Fibroblast of skin of left quadriceps (primary cell): ENCODE measurements at regions not wholly inside any gene's neighbourhood (a gene's known extent, or its start where the extent isn't known, plus 50 kb on each side); places are given as distances from the start of the nearest gene placed in this dataset.

Experiments
- DNase-seq, 2 experiments: peaks; one replicate each; pipeline ENCODE4 v3.0.0-alpha.2; 2013; ENCODE audit warnings: low read depth in 2 of 2

DNA sequence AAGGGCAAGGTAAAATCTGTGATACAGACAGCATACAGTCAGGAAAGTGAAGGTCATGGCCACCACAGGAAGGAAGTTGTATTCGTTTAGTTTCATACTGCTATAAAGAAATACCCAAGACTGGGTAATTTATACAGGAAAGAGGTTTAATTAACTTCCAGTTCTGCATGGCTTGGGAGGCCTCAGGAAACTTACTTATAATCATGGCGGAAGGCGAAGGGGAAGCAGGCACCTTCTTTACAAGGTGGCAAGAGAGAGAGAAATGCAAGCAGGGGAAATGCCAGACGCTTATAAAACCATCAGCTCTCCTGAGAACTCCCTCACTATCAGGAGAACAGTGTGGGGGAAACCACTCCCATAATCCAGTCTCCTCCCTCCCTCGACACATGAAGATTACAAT is 353.7 kb upstream of the SEMA6D start:
- DNase-seq: no peak

DNA sequence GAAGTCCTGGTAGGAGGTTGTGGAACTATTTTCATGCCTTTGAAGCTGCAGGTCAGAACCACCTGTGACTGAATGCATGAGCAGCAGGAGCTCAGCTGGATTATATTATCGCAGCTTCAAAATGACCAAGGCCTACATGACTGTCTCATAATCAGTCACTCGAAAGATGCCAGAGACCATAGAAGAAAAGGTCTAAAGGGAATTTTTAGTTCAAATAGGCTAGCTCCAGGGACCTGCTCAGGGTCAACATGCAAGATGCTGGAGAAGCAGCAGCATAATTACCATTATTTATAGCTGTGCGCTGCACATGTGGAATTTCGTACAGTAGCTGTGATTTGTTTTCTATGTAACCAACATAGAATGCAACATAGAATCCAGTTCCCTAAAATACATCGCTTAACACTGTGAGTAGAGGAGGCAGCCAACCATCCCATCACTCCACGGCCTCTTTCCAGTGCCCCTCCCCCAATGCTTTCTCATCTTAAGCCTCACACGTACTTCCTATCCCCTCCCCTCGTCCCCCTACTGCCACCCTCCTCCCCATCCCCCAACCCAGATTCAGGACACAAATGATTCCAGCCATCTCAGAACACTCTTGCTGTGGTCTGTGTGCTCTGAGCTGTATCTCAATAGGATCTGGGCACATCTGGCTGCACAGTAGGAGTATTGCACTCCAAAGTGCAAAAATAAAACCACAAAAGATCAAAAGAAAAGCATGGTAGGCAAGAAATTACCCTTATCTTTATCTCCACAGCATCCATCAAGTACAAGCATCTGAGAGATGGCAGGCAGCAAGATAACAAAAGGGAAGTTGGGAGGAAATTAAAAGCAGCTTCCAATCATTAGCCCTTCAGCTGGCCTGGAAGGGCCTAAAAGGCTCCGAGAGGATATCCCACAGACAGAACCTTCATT is 352.8 kb upstream of the SEMA6D start:
- no peak for DNase-seq

DNA sequence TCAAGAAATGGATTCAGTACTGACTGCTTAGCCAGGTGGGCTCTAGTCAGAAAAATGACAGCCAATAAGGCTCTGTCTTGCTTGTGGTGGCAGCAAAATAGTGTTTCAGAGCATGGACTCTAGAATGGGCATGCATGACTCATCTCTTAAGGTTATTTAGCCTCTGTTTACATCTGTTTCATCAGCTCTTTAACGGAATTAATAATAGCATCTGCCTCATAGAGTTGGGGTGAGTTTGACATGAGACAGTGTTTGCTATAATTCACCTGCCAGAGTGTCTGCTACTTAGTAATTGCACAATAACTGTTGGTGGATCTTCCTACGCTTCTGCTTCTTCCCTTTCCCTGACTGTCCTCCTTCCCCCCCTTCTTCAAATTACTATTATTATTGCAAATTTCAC is 350.4 kb upstream of the SEMA6D start:
- DNase-seq: no peak

DNA sequence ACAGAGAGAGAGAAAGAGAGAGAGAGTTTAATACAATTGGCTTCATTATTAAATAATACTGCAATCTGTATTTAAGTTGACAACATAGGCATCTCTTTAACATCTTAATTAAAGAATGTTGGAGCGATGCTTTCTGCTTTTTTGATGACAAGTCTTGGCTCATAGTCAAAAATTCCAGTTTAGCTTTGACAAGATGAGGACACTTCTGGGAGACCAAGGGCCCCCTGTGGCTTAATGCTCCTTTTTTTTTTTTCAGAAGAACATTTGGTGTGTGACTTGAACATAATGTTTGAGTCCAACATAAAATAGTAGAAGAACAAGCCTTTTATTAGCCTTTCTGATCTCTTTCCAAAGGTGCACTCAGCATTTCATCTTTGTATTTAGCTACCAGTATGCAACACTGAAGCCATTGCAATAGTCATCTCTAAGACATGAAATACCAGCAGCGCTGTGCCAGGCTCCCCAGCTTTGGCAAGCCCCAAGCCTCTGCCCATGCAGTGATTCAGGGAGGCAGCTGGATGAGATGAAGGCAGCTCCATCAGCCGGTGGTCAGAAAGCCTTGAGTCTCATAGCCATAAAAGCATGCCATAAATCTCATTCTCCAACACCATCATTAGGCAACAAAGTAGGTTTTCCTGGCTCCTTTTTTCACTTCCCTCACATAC is 349.4 kb upstream of the SEMA6D start:
- no peak for DNase-seq

DNA sequence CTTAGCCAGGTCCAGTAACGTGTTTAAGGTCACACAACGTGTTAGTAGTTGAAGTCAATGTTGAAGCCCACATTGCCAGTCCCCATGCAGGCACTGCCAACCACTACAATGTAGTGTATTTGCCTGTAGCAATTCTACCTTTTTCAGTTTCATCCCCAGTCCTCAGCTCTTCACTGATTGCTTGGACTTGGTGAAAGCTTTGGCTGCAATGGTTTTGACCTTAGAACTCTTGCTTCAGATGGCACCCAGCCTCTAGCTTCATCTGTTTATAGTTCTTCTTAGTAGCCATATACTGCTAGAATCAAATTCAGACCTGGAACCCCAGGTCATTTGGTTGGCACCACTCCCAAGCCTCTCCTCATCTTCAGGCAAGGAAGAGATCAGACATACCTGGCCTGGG is 345.4 kb upstream of the SEMA6D start:
- DNase-seq: no peak

DNA sequence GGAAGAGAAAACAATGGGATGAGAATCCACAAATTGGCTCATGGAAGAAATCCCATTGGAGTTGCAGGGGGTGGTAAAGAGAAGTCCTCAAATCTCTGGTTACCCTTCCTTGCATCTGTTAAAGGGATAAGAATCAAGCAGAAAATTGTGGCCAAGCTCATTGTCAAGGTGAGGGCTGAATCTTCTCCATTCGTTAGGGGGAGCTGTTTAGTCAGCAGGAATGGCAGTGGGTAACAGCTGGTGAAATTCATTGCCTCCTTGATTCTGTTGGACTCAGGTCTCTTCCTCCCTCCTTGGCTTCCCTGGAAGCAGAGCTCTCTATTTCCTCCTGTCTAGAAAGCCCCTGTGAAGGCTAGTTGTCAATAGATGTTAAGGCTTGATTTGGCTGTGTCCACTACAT is 343.1 kb upstream of the SEMA6D start:
- DNase-seq: peak in 1 of 2 experiments; percentile 8

DNA sequence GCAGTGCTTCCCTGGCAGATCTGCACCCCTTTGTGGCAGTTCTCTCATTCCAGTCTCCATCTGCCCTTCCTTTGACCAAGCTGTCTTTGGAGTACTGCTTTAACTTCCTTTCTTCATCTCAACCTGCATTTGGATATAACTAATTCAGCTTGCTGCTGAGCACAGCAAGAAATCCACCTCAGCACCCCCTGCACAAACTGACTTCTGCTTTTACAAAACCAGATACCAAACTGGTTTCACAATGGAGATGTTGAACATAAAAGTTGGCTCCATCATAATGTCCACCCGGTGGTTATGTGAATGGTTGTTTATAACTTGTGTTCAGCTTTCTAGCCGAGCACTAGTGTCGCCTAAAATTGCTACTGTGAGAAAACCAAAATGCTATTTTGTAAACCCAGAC is 341.1 kb upstream of the SEMA6D start:
- no peak for DNase-seq

DNA sequence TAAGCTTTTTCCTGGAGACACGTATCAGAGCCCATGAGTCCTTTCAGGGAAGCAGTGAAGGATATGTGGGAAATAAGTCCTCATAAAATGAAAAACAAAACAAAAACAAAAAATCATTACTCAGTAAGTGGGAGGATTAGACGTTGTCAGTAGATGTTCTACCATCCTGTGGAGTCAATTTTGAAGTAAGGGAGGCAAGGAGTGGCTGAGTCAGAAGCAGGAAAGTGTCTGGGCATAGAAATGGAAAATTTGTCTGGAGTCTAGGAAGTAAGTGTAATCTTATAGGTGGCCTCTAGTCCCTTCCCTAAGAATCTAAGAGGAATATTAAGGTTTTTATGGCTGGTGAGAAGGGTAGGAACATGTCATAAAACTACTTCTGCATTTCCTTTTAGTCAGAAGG is 339.8 kb upstream of the SEMA6D start:
- DNase-seq: no peak

DNA sequence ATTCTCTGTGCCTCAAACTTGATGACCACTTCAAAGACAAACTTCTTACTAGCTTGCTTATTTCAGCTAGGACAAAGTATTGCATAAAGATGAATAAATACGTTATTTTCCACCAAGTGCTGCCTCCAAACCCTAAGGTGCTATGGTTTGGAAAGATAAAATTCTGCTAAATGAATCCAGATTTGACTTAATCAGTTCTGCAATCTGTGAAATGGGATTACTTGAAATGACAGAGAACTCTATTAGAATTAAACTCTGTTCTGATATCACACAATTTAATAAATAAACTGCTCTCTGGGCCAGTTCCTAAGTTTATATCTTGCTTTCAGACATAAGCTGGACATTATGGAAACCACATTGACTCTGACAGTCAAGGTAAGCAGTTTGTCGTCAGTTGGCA is 338.8 kb upstream of the SEMA6D start:
- no peak for DNase-seq

DNA sequence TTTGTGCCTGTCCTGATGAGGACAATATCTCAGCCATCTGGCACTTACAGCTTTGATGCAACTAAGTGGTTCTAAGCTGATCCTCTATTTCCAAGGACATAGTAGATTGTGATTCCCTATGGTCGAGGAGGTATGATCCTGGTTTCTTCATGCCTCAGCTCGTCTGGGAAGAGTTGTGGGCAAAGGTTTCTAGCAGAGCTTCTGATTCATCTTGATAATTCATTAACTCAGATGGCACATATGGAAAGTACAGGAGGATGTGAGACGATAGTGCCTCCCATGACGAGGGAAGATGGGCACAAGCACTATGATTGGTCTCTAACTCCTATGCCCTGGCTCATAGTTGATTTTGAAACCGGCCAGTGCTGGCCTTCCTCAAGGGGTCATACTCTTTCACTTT is 334.2 kb upstream of the SEMA6D start:
- DNase-seq: no peak

DNA sequence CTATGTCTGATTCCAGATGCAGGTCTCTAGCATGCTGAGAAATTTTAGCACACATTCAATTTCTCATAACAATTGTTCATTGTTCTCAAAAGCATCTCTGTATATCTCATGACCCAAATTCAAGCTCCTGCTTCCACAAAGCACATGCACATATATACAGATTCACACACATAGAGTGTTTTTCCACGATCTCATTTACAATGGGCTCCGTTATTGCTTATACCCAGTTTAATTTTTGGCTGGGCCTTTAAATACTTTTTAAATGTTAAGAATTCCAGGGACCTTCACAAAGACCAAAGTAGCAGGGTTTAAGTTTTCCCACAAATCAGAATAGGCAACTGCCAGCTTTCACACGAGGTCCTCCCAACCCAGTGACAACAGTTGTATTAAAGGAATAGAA is 333.5 kb upstream of the SEMA6D start:
- DNase-seq: no peak

DNA sequence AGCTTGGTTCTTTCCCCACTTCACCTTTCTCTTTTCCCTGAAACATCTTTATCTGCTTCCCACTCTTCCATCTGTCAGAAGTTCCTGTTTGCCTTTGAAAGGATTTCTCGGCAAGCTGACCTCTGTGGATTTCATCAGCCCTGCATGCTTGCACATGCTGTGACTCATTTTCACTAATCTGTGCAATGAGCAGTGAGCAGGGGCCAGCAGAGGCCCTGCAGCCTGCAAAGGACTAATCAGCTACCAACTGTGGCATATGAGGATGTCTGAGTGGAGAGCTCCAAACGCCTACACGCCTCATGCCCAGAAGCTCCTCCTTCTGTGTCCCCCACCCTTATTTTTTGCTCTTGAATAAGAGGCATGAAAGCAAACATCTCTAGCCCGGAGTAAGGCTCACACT is 333.0 kb upstream of the SEMA6D start:
- peak; percentile 87 to 90 for DNase-seq

DNA sequence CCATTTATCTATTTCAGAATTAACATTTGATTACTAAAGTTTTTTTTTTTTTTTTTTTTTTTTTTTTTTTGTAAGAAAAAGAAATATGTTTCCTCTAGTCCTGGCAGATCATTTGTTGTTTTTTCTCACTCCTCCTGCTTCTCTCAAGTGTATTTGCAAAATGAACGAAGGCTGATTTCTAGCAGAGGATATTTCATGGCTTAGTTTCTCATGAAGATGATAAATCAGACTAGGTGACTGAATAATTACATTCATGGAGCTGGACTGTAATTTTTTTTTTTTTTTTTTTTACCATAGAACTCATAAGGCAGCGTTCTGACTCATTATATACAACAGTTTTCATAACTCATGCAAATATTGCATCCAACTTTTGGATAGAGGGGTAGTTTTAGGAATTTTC is 332.5 kb upstream of the SEMA6D start:
- no peak for DNase-seq

DNA sequence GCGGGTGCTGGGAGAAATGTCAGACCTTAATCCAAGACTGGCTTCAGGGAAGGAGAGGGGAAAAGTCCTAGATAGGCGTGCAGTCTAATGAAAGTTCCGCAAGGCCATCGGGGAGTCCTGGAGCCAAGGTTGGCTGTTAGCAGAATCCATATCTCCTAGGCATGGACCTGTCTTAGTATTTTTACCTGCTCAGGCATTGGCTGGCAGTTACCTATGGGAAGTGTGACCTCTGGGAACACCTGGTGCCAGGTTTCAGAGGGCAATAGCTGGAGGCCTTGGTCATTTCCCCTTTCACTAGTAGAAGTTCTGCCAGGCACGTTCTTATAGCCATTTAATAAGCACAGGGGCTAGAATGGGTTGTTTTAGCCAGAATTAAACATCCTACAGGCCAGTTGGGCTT is 330.8 kb upstream of the SEMA6D start:
- DNase-seq: no peak

DNA sequence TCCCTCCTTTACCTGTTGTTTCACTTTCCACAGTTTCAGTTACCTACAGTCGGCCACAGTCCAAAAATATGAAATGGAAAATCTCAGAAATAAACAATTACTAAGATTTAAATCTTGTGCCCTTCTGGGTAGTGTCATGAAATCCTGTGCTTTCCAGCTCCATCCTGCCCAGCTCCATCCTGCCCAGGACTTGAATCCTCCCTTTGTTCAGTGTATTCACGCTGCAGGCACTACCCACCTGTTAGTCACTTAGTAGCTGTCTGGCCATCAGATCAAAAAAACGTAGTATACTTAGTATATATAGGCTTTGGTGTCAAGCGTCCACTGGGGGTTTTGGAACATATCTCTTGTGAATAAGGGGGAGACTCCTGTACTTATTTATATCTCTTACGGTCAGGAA is 329.0 kb upstream of the SEMA6D start:
- DNase-seq: no peak

DNA sequence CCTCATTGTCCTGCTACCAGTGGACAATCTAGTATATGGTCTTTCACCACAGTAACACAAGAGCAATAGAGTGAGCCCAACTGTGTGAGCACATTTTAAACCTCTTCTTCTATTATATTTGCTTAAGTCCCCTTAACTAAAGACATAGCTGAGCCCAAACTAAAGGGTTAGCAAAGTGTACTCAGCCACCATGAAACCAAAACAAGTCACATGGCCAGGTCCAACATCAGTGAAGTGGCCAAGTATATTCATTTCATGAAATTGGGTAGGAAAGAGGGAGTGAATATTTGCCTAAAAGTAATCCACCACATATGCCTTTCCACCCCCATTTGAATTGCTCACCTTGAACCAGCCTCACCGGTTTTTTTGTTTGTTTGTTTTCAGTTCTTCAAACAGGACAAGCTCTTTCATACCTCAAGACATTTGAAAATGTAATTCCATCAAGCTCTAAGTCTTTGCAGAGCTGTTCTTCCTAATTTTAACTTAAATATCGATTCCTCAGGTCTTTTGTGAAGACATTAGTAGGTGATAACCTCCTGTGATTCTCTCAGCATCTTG is 327.0 kb upstream of the SEMA6D start:
- no peak for DNase-seq

DNA sequence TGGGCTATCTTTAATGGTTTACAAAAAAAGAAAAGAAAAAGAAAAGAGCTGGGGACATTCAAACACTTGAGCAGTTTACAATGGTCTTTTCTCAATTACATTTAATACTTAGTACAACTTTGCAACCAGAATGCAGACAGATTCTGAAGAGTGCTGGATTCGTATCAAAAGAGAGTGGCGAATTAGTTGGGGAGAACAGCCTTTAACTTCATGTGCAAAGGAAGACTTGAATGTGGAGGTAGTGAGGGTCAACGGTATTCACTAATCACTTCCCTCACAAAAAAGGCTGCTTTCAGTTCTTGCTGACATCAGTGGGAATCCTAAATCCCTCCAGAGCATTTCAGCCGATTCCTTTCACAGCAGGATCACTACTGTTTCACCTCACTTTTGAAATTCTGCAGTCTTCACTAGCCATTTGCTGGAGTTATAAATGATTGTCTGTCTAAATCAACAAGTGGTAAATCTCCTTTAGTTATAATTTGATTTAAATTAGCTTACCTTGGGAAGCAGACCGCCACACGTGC is 323.0 kb upstream of the SEMA6D start:
- DNase-seq: no peak

DNA sequence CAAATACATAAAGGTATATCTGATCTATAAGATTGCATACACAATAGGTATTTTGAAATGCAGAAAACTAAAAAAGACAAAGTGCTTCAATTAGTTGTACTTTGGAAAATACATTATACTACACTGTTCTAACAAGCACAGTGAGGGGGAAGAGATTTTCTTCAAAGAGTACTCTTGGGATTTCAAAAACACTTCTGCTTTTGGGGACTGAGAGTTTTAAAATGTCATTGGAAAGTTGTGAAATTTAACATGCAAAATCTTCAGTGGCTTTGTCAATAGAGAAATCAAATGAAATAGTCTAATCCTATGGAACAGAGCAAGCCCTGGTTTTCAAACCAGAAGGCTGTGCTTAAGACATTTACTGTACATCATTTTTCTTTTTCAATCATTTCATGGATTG is 322.2 kb upstream of the SEMA6D start:
- DNase-seq: no peak

DNA sequence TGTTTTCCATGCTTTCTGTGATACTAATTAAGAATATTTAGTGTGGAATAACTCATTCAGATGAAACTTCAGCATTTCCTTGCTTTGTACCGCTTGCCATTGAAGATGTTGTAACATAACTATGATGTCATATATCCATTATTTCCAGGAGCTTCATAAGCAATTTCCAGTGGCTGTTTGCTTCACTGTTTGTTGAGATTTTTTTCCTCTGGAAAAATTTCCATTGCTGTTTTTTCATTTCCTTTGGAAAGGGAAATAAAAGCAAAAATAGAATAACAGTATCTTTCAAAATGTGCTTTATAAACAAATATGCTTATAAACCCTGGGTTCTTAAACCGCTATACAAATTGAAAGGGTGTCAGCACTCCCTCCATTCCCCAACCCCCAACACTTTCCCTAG is 319.6 kb upstream of the SEMA6D start:
- DNase-seq: no peak

DNA sequence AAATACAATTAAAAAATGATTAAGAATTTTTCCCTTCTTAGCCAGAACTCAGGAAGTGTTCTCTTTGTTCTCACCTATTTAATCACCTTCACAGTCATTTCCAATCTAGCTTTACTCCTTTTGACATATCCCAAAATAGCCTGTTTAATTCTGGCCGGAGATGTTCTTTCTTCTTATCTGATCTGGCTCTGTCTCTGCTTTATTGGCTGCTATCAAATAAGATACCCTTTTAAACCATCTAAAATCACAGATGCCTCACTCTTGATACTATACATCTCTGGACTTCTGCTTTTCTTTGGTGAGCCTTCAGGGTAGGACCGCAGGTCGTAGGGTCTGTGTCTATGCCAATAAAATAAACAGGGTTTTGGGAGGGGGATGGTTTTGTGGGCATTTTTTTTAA is 319.2 kb upstream of the SEMA6D start:
- no peak for DNase-seq

DNA sequence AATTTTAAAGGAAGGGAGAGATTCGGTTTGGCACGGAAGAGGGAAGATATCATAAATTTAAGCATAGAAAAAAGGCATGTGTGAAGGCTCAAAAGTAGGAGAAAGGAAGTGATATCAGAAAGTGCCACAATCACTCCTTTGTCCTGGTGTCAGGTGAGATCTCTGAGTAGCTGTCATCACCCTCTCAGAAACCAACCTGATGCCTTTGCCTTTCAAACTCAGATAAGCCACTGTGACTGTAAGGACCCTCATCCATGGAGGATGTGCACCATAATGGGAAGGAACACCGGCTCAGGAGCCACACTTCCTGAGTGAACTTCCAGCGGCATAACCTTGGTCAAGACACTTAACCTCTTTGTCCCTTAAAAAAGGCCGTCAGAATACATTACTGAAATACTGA is 318.7 kb upstream of the SEMA6D start:
- no peak for DNase-seq

DNA sequence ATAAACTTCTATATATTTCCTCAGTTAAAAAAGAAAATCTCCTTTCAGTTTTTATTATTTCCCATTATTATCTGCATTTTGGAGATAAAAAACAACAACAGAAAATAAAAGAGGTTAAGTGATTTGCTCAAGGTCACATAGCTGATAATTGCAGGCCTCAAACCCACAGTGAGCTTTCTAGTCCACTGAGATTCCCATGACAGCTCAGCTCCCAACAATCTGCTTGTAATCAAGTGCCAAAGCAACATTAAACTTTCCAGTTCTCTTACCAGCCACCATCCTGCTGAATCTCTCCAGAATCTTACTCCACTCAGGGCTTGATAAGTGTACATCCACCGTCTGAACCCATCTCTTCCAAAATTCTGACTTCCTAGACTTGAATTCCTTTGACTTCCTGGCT is 318.2 kb upstream of the SEMA6D start:
- no peak for DNase-seq

DNA sequence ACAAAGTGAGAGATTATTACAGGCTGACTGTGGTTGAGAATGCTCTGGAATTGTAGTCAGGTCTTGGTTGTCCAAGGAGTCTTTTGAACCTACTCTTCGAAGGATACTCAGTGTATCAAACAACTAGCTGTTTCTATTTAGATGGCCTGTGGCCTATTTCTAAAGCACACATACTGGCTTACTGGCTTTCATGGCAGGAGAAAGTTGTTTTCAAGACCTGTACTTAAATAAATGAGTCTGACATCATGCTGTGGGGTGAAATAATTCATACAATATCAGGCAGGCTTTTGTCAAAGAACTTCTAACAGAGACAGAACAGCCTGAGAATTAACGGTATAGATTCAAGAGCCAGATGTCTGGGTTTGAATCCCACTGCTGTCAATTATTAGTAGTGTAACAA is 316.7 kb upstream of the SEMA6D start:
- DNase-seq: no peak
